ENCODE measurements at regions not wholly inside any gene's neighbourhood (a gene's known extent, or its start where the extent isn't known, plus 50 kb on each side); places are given as distances from the start of the nearest gene placed in this dataset.
A peak's percentile ranks its signal among the peaks of the same experiment; 100 is the strongest.

DNA sequence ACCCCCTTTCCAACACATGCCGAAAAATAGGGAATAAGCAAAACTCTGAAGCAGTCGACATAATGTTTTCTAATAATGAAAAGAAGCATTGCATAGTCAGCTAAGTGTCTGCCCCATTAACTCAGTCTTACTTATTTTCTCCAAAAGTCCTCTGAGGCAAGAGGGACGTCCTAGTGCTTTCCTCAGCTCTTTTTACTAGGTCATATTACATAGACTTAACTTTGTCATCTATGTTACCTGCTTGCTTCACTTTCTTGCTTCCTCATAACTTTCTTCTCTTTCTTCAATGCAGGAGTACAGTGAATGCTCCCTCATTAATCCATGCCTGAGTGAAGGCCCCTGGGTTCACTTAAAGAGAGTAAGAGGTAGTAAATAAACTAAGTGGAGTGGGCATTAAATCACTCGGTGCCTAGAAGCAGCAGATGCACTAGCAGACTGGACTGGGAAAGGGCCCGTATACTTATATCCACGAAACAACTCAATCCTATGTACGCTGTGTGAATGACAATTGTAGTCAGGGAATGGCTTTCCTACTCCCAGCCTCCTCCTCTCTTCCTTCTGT lies 210.5 kb upstream of the SPAG17 start:
- H4K20me1 ChIP-seq (replicated peaks; ENCODE audit: insufficient read depth), result no peaks in the 10 kb centered on the region
- no peaks in the 10 kb centered on the region for H3K4me1 ChIP-seq (ENCODE audit: insufficient read depth)
- H3K4me2 ChIP-seq, result no peak overlapping the region
- H3K27me3 Mint-ChIP-seq (ENCODE audit: insufficient read depth, low read depth, poor library complexity), result no peaks in the 10 kb centered on the region
- peaks cover 7% of the 10 kb centered on the region; the same call in 1 of the 2 replicates for H3K9me2 ChIP-seq (ENCODE audit: insufficient read depth)
- no peak overlapping the region for H3K4me3 Mint-ChIP-seq
- H2AFZ ChIP-seq, result peak overlapping the region; percentile 72; the same call in 1 of the 2 replicates
- no peaks in the 10 kb centered on the region for H3K36me3 ChIP-seq (ENCODE audit: insufficient read depth)
- H3K36me3 Mint-ChIP-seq (ENCODE audit: low read depth), result no peaks in the 10 kb centered on the region
- H3K27ac Mint-ChIP-seq, result no peak overlapping the region
- no peaks in the 10 kb centered on the region for H3K79me2 ChIP-seq (replicated peaks; ENCODE audit: insufficient read depth)
- H3K9me3 Mint-ChIP-seq, result no peaks in the 10 kb centered on the region
- no peaks in the 10 kb centered on the region for H3K27me3 ChIP-seq (ENCODE audit: insufficient read depth)
- no peak for TF ChIP-seq JUNB (IDR thresholded peaks at IDR 0.05; ENCODE audit: unreplicated experiment)
- TF ChIP-seq, protein P1, sequence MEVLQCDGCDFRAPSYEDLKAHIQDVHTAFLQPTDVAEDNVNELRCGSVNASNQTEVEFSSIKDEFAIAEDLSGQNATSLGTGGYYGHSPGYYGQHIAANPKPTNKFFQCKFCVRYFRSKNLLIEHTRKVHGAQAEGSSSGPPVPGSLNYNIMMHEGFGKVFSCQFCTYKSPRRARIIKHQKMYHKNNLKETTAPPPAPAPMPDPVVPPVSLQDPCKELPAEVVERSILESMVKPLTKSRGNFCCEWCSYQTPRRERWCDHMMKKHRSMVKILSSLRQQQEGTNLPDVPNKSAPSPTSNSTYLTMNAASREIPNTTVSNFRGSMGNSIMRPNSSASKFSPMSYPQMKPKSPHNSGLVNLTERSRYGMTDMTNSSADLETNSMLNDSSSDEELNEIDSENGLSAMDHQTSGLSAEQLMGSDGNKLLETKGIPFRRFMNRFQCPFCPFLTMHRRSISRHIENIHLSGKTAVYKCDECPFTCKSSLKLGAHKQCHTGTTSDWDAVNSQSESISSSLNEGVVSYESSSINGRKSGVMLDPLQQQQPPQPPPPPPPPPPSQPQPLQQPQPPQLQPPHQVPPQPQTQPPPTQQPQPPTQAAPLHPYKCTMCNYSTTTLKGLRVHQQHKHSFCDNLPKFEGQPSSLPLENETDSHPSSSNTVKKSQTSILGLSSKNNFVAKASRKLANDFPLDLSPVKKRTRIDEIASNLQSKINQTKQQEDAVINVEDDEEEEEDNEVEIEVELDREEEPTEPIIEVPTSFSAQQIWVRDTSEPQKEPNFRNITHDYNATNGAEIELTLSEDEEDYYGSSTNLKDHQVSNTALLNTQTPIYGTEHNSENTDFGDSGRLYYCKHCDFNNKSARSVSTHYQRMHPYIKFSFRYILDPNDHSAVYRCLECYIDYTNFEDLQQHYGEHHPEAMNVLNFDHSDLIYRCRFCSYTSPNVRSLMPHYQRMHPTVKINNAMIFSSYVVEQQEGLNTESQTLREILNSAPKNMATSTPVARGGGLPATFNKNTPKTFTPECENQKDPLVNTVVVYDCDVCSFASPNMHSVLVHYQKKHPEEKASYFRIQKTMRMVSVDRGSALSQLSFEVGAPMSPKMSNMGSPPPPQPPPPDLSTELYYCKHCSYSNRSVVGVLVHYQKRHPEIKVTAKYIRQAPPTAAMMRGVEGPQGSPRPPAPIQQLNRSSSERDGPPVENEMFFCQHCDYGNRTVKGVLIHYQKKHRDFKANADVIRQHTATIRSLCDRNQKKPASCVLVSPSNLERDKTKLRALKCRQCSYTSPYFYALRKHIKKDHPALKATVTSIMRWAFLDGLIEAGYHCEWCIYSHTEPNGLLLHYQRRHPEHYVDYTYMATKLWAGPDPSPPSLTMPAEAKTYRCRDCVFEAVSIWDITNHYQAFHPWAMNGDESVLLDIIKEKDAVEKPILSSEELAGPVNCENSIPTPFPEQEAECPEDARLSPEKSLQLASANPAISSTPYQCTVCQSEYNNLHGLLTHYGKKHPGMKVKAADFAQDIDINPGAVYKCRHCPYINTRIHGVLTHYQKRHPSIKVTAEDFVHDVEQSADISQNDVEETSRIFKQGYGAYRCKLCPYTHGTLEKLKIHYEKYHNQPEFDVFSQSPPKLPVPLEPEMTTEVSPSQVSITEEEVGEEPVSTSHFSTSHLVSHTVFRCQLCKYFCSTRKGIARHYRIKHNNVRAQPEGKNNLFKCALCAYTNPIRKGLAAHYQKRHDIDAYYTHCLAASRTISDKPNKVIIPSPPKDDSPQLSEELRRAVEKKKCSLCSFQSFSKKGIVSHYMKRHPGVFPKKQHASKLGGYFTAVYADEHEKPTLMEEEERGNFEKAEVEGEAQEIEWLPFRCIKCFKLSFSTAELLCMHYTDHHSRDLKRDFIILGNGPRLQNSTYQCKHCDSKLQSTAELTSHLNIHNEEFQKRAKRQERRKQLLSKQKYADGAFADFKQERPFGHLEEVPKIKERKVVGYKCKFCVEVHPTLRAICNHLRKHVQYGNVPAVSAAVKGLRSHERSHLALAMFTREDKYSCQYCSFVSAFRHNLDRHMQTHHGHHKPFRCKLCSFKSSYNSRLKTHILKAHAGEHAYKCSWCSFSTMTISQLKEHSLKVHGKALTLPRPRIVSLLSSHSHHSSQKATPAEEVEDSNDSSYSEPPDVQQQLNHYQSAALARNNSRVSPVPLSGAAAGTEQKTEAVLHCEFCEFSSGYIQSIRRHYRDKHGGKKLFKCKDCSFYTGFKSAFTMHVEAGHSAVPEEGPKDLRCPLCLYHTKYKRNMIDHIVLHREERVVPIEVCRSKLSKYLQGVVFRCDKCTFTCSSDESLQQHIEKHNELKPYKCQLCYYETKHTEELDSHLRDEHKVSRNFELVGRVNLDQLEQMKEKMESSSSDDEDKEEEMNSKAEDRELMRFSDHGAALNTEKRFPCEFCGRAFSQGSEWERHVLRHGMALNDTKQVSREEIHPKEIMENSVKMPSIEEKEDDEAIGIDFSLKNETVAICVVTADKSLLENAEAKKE (CRISPR knock-in tag; IDR thresholded peaks at IDR 0.05), result no peak
- TF ChIP-seq, protein P2, sequence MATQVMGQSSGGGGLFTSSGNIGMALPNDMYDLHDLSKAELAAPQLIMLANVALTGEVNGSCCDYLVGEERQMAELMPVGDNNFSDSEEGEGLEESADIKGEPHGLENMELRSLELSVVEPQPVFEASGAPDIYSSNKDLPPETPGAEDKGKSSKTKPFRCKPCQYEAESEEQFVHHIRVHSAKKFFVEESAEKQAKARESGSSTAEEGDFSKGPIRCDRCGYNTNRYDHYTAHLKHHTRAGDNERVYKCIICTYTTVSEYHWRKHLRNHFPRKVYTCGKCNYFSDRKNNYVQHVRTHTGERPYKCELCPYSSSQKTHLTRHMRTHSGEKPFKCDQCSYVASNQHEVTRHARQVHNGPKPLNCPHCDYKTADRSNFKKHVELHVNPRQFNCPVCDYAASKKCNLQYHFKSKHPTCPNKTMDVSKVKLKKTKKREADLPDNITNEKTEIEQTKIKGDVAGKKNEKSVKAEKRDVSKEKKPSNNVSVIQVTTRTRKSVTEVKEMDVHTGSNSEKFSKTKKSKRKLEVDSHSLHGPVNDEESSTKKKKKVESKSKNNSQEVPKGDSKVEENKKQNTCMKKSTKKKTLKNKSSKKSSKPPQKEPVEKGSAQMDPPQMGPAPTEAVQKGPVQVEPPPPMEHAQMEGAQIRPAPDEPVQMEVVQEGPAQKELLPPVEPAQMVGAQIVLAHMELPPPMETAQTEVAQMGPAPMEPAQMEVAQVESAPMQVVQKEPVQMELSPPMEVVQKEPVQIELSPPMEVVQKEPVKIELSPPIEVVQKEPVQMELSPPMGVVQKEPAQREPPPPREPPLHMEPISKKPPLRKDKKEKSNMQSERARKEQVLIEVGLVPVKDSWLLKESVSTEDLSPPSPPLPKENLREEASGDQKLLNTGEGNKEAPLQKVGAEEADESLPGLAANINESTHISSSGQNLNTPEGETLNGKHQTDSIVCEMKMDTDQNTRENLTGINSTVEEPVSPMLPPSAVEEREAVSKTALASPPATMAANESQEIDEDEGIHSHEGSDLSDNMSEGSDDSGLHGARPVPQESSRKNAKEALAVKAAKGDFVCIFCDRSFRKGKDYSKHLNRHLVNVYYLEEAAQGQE (IDR thresholded peaks at IDR 0.05; ENCODE audit: unreplicated experiment), result no peak
- TF ChIP-seq STAT1 (IDR thresholded peaks at IDR 0.05; ENCODE audit: unreplicated experiment), result no peak
- TF ChIP-seq, protein P3, sequence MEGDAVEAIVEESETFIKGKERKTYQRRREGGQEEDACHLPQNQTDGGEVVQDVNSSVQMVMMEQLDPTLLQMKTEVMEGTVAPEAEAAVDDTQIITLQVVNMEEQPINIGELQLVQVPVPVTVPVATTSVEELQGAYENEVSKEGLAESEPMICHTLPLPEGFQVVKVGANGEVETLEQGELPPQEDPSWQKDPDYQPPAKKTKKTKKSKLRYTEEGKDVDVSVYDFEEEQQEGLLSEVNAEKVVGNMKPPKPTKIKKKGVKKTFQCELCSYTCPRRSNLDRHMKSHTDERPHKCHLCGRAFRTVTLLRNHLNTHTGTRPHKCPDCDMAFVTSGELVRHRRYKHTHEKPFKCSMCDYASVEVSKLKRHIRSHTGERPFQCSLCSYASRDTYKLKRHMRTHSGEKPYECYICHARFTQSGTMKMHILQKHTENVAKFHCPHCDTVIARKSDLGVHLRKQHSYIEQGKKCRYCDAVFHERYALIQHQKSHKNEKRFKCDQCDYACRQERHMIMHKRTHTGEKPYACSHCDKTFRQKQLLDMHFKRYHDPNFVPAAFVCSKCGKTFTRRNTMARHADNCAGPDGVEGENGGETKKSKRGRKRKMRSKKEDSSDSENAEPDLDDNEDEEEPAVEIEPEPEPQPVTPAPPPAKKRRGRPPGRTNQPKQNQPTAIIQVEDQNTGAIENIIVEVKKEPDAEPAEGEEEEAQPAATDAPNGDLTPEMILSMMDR (conservative IDR thresholded peaks at IDR 0.05; ENCODE audit: low read depth in 2 of 2), result no peak
- TF ChIP-seq, protein P4, sequence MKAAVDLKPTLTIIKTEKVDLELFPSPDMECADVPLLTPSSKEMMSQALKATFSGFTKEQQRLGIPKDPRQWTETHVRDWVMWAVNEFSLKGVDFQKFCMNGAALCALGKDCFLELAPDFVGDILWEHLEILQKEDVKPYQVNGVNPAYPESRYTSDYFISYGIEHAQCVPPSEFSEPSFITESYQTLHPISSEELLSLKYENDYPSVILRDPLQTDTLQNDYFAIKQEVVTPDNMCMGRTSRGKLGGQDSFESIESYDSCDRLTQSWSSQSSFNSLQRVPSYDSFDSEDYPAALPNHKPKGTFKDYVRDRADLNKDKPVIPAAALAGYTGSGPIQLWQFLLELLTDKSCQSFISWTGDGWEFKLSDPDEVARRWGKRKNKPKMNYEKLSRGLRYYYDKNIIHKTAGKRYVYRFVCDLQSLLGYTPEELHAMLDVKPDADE (IDR thresholded peaks at IDR 0.05), result no peak
- no peak for TF ChIP-seq EZH2 (IDR thresholded peaks at IDR 0.05; ENCODE audit: low read depth, unreplicated experiment)
- DNase-seq (ENCODE audit: low spot score) (no peak), ATAC-seq (no peak)
- no peaks in the 10 kb centered on the region for H3K4me1 Mint-ChIP-seq
- no peaks in the 10 kb centered on the region for H3F3A ChIP-seq (replicated peaks; ENCODE audit: low read depth)
- H3K27ac ChIP-seq (ENCODE audit: low read depth), result no peak overlapping the region
- H3K4me3 ChIP-seq, result no peak overlapping the region
